WTC11 (cell line): ENCODE measurements at regions not wholly inside any gene's neighbourhood (a gene's known extent, or its start where the extent isn't known, plus 50 kb on each side); places are given as distances from the start of the nearest gene placed in this dataset.

ENCODE experiments used
- CBFB ChIP-seq: sonication (generic); formaldehyde crosslinking; IDR thresholded peaks from 2 replicates; pipeline ENCODE4 v1.8.1; 2022; ENCODE audit warnings: mild to moderate bottlenecking, low read depth, missing genetic modification reagents
- CTCF ChIP-seq: fragments of 200-600 bp; IDR thresholded peaks from 2 replicates; pipeline ENCODE4 v1.8.0; 2022; ENCODE audit warnings: antibody characterized with exemption
- SP1 ChIP-seq: sonication (generic); formaldehyde crosslinking; conservative IDR thresholded peaks from 2 replicates; pipeline ENCODE4 v1.8.1; 2022; ENCODE audit warnings: missing genetic modification reagents
- ZNF423 ChIP-seq: fragments of 250-450 bp; sonication (Bioruptor Pico); IDR thresholded peaks from 2 replicates; pipeline ENCODE4 v2.1.2; 2022; ENCODE audit warnings: mild to moderate bottlenecking, moderate library complexity

DNA sequence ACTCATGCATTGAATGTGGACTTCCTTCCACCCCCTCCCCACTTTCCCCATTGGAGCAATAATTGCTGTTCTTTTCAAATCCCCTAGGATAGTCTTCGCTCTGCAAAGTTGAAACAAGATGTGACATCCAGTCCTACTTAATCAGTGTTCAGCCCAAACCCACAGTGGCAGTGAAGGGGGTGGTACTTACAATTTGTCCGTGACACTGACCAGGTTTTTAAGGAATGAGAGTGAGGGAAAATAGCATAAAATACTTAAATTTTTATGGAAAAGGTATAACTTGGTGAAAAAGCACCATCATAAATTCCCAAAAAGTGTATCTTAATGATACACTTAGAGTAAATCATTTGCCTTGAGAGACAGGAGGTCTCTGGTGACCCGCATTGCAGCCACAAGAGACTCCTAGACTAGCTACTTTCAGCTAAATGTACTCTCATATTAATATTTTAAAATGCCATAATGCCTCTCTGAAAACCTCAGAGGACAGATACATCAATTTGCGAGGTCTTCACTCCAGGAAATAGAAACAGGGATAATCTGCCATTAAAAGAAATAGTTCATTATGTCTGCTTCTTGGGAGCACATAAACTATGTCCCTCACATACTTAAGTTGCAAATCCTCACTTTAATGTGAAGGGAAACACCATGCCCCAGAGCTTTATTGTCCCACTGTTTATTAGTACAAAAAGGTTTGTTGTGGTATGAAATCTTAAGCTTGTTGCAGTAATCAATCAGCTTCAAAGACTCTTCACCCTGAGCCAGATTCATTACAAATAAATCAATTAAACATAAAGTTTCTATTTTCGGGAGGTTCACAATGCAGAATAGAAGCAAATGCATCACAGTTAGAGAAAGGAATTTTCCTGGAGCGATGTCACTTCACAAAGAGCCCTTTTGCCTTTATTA lies 343.6 kb upstream of the ISL1 start:
- TF ChIP-seq CBFB (CRISPR knock-in tag) = no peak
- no peak for TF ChIP-seq SP1 (CRISPR knock-in tag)
- TF ChIP-seq CTCF = no peak
- TF ChIP-seq ZNF423 = no peak
